ENCODE measurements at regions not wholly inside any gene's neighbourhood (a gene's known extent, or its start where the extent isn't known, plus 50 kb on each side); places are given as distances from the start of the nearest gene placed in this dataset.
"Not testable (repeated sequence)": the region's sequence is repeated elsewhere in the genome, so short reads cannot be mapped to it uniquely, and the experiment has no call there.

DNA sequence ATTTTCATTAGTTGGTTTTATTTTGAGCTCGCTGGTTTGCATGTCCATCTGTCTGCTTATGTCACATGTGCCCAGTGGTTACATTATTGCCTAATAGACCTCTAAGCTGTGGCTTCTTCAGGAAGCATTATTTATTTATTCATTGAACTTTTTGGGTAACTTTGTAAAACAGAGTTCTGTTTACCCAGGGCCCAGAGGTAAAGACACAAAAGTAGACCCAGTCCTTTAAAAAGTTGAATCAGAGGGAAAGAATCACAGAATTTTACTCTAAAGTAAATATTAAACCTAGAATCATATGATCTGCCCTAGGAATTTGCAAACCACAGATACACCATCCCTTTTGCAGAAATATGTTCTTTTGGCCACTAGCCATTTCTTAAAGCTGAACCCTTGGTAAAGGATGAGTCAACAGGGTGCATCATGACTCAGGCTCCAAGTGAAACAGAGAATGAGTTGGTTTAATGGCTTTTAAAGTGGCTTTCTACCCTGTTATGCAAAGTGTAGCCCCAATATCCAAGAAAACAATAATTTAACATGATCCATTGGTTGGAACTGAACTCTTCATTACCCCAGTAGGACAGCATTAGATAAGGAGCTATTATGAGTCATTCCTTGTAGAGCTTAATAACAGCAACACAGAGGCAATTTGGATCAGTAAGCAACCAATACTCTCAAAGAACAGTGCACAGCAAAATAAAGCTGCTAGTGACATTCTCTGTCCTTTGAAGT lies 236.3 kb downstream of the KCNJ2 start:
- Mint-ChIP-seq H3K4me1 (ENCODE audit: low read depth) (no peaks in the 10 kb centered on the region), H3K27ac (no peak overlapping the region), H3K9me3 (no peaks in the 10 kb centered on the region), H3K4me3 (ENCODE audit: low read depth) (no peak overlapping the region), H3K36me3 (ENCODE audit: low read depth) (no peaks in the 10 kb centered on the region), H3K27me3 (ENCODE audit: low read depth) (no peaks in the 10 kb centered on the region)
- no peak for DNase-seq (ENCODE audit: low spot score)
- intact Hi-C loops (cut with micrococcal nuclease): no loop called here

DNA sequence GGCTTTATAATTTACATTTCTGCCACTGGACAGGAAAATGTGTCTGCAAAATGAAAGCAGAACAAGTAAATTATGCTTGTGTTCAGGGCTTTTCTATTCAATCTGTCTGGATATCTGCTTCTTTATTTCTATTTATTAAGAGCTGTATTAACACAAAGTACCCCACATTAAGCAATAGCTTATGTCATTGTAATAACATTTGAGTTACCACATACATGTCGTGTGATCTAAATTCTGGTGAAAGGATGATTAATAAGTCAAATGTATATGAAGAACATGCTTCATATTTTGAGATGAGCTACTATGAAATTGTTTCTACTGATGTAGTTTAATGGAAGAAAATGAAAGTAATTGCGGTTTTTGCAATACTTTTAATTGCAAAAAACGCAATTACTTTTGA lies 238.2 kb downstream of the KCNJ2 start:
- DNase-seq (ENCODE audit: low spot score): no peak
- H3K27me3 Mint-ChIP-seq (ENCODE audit: low read depth): no peaks in the 10 kb centered on the region
- intact Hi-C loops (cut with micrococcal nuclease): no loop called here
- no peak overlapping the region for H3K27ac Mint-ChIP-seq
- no peaks in the 10 kb centered on the region for H3K9me3 Mint-ChIP-seq
- H3K4me1 Mint-ChIP-seq (ENCODE audit: low read depth): no peaks in the 10 kb centered on the region
- no peak overlapping the region for H3K4me3 Mint-ChIP-seq (ENCODE audit: low read depth)
- no peaks in the 10 kb centered on the region for H3K36me3 Mint-ChIP-seq (ENCODE audit: low read depth)

DNA sequence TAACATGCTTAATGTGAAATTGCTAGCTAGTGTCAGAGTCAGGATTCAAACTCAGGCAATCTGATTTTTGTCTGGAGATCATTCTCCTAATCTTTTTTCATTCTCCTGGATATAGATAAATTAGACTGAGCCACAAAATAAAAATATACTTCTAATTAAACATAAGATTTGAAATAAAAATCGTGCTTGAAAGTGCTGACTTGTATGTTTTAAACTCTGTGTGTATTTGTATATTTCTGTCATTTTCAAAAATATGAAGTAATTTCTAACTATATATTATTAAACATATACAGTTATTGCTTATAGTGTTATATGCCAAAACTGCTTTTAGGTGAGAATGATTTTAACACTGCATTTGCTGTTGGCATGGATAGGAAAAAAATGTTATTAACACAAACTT lies 239.4 kb downstream of the KCNJ2 start:
- no peaks in the 10 kb centered on the region for H3K9me3 Mint-ChIP-seq
- H3K27ac Mint-ChIP-seq: no peak overlapping the region

GRCh38 chr17:70414300-70414699 lies 245.0 kb downstream of the KCNJ2 start:
- Mint-ChIP-seq H3K4me3 (ENCODE audit: low read depth) (no peak overlapping the region), H3K9me3 (no peaks in the 10 kb centered on the region), H3K36me3 (ENCODE audit: low read depth) (no peaks in the 10 kb centered on the region), H3K27me3 (ENCODE audit: low read depth) (no peaks in the 10 kb centered on the region), H3K4me1 (ENCODE audit: low read depth) (no peaks in the 10 kb centered on the region), H3K27ac (no peak overlapping the region)
- intact Hi-C loops (cut with micrococcal nuclease): no loop called here
- DNase-seq (ENCODE audit: low spot score): no peak

More for the DNA sequence above, 239.4 kb downstream of the KCNJ2 start:
- intact Hi-C loops (cut with micrococcal nuclease): no loop called here
- Mint-ChIP-seq H3K4me3 (ENCODE audit: low read depth) (no peak overlapping the region), H3K27me3 (ENCODE audit: low read depth) (no peaks in the 10 kb centered on the region), H3K36me3 (ENCODE audit: low read depth) (no peaks in the 10 kb centered on the region), H3K4me1 (ENCODE audit: low read depth) (no peaks in the 10 kb centered on the region)
- DNase-seq (ENCODE audit: low spot score): no peak

DNA sequence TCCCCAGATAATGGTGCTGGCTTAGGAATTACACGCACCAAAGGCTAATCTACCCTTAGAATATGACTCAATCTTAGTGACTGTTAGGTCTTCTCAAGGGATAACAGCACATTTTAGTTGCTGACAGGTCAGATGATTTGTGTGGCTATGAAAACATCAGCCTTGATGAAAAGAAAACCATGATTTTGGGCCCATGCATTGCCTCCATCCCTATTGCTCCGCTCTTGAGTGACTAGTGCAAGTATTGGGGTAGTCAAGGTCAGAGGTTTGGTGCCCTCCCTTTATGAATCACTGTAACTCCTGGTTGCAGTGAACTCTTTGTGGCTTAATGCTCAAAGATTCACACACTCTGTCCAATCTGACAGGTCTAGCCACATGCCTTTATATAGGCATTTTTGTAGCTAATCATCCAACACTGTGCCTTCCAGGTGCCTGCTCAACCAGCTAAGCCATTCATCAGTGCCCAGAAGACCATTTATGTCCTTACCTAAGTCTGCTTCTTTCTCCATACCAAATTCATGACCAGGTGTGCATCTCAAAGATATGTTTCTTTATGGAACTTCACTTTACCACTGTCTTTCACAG lies 251.6 kb downstream of the KCNJ2 start:
- Mint-ChIP-seq H3K4me1 (ENCODE audit: low read depth) (no peaks in the 10 kb centered on the region), H3K27me3 (ENCODE audit: low read depth) (no peaks in the 10 kb centered on the region), H3K9me3 (no peaks in the 10 kb centered on the region), H3K36me3 (ENCODE audit: low read depth) (no peaks in the 10 kb centered on the region), H3K4me3 (ENCODE audit: low read depth) (no peak overlapping the region), H3K27ac (no peak overlapping the region)
- DNase-seq (ENCODE audit: low spot score): no peak
- intact Hi-C loops (cut with micrococcal nuclease): no loop called here

- Mint-ChIP-seq H3K27ac (no peak overlapping the region), H3K4me1 (ENCODE audit: low read depth) (no peaks in the 10 kb centered on the region), H3K4me3 (ENCODE audit: low read depth) (no peak overlapping the region), H3K27me3 (ENCODE audit: low read depth) (no peaks in the 10 kb centered on the region), H3K36me3 (ENCODE audit: low read depth) (no peaks in the 10 kb centered on the region), H3K9me3 (no peaks in the 10 kb centered on the region)
- DNase-seq (ENCODE audit: low spot score): no peak
- intact Hi-C loops (cut with micrococcal nuclease): no loop called here
These were observed 253.5 kb downstream of the KCNJ2 start for GRCh38 chr17:70422862-70423261.

- H3K9me3 Mint-ChIP-seq: no peaks in the 10 kb centered on the region
- H3K4me3 Mint-ChIP-seq (ENCODE audit: low read depth): no peak overlapping the region
- DNase-seq (ENCODE audit: low spot score): no peak
- H3K36me3 Mint-ChIP-seq (ENCODE audit: low read depth): no peaks in the 10 kb centered on the region
- intact Hi-C loops (cut with micrococcal nuclease): no loop called here
- no peaks in the 10 kb centered on the region for H3K27me3 Mint-ChIP-seq (ENCODE audit: low read depth)
- H3K4me1 Mint-ChIP-seq (ENCODE audit: low read depth): no peaks in the 10 kb centered on the region
- H3K27ac Mint-ChIP-seq: no peak overlapping the region
These were observed 254.2 kb downstream of the KCNJ2 start for GRCh38 chr17:70423562-70423961.

- Mint-ChIP-seq H3K27ac (no peak overlapping the region), H3K36me3 (ENCODE audit: low read depth) (no peaks in the 10 kb centered on the region), H3K4me1 (ENCODE audit: low read depth) (no peaks in the 10 kb centered on the region), H3K27me3 (ENCODE audit: low read depth) (no peaks in the 10 kb centered on the region), H3K9me3 (peaks cover 3% of the 10 kb centered on the region), H3K4me3 (ENCODE audit: low read depth) (no peak overlapping the region)
- DNase-seq (ENCODE audit: low spot score): no peak
- intact Hi-C loops (cut with micrococcal nuclease): no loop called here
These were observed 257.4 kb downstream of the KCNJ2 start for GRCh38 chr17:70426752-70427151.

DNA sequence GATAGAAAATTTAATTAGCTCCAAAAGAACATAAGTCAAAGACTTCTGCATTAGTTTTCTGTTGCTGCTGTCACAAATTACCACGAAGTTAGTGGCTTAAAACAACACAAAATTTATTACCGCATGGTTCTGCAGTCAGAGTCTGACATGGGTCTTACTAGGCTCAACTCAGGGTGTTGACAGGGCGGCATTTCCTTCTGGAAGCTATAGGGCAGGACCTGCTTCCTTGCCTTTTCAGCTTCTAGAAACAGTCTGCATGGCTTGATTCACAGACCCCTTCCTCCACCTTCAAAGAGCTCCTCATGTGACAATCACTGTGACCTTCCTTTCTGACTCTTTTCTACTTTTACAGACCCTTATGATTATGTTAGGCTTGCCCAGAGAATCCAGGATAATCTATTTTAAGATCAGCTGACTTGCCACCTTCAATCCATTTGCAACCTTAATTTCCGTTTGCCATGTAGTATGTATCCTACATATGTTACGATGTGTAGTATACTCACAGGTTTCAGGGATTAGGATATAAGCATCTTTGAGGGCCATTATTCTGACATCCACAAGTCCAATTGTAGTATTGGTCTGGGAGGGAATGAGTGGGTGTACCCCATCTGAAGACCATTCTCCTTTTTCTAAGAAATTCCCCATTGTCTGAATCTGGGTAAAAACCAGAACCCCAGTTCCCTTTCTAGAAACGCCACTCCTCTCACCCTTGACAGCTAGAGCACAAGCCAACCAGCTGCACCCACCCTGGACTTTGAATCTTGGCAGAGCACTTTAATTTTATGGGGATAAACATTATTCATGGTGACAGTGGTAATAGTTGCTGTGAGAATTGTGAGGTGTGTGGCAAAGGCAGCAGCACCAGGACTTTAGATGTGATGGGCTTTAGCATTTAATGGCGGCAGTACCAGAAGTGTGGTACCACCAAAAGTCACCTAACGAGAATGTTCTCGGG lies 265.5 kb downstream of the KCNJ2 start:
- H3K27ac Mint-ChIP-seq: no peak overlapping the region
- no peak overlapping the region for H3K4me3 Mint-ChIP-seq (ENCODE audit: low read depth)
- H3K9me3 Mint-ChIP-seq: no peaks in the 10 kb centered on the region
- intact Hi-C loops (cut with micrococcal nuclease): no loop called here
- H3K4me1 Mint-ChIP-seq (ENCODE audit: low read depth): no peaks in the 10 kb centered on the region
- no peak for DNase-seq (ENCODE audit: low spot score)
- H3K27me3 Mint-ChIP-seq (ENCODE audit: low read depth): no peaks in the 10 kb centered on the region
- no peaks in the 10 kb centered on the region for H3K36me3 Mint-ChIP-seq (ENCODE audit: low read depth)

GRCh38 chr17:70437656-70438055 lies 268.3 kb downstream of the KCNJ2 start:
- no peaks in the 10 kb centered on the region for H3K4me1 Mint-ChIP-seq (ENCODE audit: low read depth)
- intact Hi-C loops (cut with micrococcal nuclease): no loop called here
- no peak for DNase-seq (ENCODE audit: low spot score)

DNA sequence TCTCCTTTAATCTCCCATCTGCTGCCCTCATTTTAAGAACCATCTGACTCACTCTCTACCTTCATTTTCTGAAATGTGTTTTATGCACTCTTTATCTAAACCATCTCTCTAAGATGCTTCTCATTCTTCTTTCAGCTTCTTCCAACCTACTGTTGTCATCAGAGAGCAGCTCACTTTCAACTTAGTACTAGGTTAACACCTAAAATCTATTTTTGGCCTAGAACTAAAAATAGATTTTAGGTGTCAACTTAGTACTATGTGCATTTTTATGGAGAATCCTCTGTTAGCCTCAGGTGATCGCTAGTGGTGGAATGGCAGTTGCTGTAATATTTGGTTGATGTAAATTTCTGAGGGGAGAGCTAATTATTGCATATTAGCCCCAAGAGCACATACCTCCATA lies 277.1 kb downstream of the KCNJ2 start:
- H3K9me3 Mint-ChIP-seq: peaks cover 4% of the 10 kb centered on the region

More at GRCh38 chr17:70437656-70438055, 268.3 kb downstream of the KCNJ2 start:
- no peak overlapping the region for H3K4me3 Mint-ChIP-seq (ENCODE audit: low read depth)
- H3K27ac Mint-ChIP-seq: no peak overlapping the region
- H3K36me3 Mint-ChIP-seq (ENCODE audit: low read depth): no peaks in the 10 kb centered on the region
- no peaks in the 10 kb centered on the region for H3K9me3 Mint-ChIP-seq
- H3K27me3 Mint-ChIP-seq (ENCODE audit: low read depth): no peaks in the 10 kb centered on the region

GRCh38 chr17:70447588-70447987 lies 278.3 kb downstream of the KCNJ2 start:
- H3K27me3 Mint-ChIP-seq (ENCODE audit: low read depth): no peaks in the 10 kb centered on the region
- H3K4me3 Mint-ChIP-seq (ENCODE audit: low read depth): no peak overlapping the region
- H3K27ac Mint-ChIP-seq: no peak overlapping the region
- H3K36me3 Mint-ChIP-seq (ENCODE audit: low read depth): no peaks in the 10 kb centered on the region
- H3K4me1 Mint-ChIP-seq (ENCODE audit: low read depth): no peaks in the 10 kb centered on the region
- peaks cover 4% of the 10 kb centered on the region for H3K9me3 Mint-ChIP-seq
- intact Hi-C loops (cut with micrococcal nuclease): no loop called here
- no peak for DNase-seq (ENCODE audit: low spot score)

More for the DNA sequence above, 277.1 kb downstream of the KCNJ2 start:
- Mint-ChIP-seq H3K36me3 (ENCODE audit: low read depth) (no peaks in the 10 kb centered on the region), H3K27ac (no peak overlapping the region), H3K4me1 (ENCODE audit: low read depth) (no peaks in the 10 kb centered on the region), H3K4me3 (ENCODE audit: low read depth) (no peak overlapping the region), H3K27me3 (ENCODE audit: low read depth) (no peaks in the 10 kb centered on the region)
- DNase-seq (ENCODE audit: low spot score): no peak
- intact Hi-C loops (cut with micrococcal nuclease): no loop called here

DNA sequence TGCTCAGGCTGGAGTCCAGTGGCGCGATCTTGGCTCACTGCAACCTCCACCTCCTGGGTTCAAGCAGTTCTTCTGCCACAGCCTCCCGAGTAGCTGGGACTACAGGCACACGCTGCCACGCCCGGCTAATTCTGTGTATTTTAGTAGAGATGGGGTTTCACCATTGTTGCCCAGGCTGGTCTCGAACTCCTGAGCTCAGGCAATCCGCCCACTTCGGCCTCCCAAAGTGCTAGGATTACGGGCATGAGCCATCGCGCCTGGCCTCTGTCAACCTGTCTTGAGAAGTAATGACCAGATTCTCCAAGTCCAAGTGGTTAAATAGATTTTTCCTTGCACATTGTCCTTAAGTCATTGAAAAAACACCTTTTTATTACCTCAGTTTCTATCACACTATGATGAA lies 283.7 kb downstream of the KCNJ2 start:
- H3K4me1 Mint-ChIP-seq (ENCODE audit: low read depth); H3K36me3 Mint-ChIP-seq (ENCODE audit: low read depth); DNase-seq (ENCODE audit: low spot score); intact Hi-C loops (cut with micrococcal nuclease); H3K9me3 Mint-ChIP-seq; H3K27me3 Mint-ChIP-seq (ENCODE audit: low read depth); H3K4me3 Mint-ChIP-seq (ENCODE audit: low read depth); H3K27ac Mint-ChIP-seq: not testable (repeated sequence)

Measured in activated T-helper 2 cell treated with anti-CD3 and anti-CD28 coated beads, Interferon-gamma antibody, Interleukin-2, Interleukin-4, amounts not matched to agents 10 μg/mL and 5 μg/mL and 100 μg/mL, durations not matched to agents 14 hours and 24 hours and 36 hours (primary cell).